SKM-1 (cell line): ENCODE measurements at regions not wholly inside any gene's neighbourhood (a gene's known extent, or its start where the extent isn't known, plus 50 kb on each side); places are given as distances from the start of the nearest gene placed in this dataset.

ENCODE experiments used
- DNase-seq: peaks from one replicate; lab custom pipeline; 2025; ENCODE audit not compliant: unreplicated experiment; lab: John Stamatoyannopoulos, UW

DNA sequence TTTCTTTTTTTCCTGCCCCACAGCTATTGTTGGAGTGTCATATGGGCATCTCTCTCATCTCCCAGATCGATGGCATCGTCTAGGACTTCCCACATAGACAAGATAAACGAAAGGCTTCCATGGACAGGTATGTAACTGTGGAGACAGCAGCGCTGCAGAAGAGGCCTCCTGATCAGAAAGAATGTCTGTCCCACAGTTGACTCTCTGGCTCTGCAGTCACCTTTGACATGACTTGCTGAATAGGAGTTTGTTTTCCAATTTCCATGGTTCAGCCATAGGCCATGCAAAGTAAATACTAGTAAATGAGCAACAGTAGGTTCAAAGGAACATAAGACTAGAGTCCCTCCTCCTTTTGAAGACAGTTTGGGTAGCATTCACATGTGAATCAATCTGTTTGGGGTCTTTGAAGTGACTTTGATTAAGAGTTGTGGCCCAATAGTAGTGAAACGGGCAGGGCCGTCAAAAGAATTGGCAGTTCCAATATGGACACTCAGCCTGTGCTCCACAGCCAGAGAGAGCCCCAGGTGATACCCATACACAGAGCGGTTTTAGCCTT lies 134.7 kb upstream of the IFNGR1 start:
- DNase-seq: no peak

DNA sequence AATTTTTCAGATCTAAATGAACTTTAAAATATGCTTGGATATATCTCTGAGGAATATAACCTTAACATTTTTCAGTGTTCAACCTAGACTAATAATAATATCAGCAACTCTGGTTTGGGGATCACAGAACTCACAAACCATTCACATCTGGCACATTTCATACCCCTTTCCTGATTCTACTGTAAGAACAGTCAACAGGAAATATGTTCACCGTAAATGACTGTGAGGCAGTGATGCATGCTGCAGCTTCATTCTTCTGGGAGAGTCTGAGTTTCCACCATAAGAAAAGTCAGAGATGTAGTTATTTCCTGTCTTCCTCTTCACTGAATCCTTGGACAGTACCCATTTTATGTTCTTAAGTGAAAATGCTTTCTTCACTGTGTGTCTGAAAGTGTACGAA lies 134.2 kb upstream of the IFNGR1 start:
- DNase-seq: no peak

DNA sequence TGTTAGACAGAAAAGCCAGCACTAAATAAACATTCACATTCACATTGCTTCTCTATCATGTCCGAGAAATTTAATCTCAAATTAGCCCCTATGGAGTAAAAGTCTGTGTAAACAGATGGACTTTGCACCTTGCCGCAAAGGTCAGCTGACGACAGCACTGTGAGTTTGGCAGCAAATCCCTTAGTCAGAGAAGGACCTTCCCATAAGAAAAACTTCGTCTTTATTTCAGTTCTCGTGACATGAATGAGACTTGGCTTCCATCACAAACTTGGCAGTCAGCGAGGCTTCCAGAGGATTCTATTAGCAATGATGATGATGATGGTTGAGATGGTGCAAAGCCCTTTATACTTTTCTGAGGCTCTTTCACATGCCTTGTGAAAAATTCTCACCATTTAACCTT lies 133.7 kb upstream of the IFNGR1 start:
- no peak for DNase-seq

DNA sequence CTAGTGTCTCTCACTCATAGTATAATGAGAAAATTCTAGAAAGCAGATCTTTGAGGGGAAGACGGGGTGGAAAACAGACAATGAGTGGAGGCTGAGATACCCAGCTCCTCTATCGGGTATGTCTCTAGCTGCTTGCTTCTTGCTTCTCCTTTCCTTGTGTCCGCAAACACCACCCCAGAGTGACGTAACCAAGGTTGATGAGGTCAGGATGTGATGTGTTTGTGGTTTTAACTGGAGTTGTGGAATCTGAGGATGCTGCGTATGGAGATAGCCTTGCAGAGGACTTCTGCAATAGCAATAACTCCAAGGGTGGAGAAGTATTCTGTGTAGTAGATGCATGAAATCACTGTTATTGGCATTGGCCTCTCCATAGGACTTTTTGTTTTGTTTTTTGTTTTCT lies 132.7 kb upstream of the IFNGR1 start:
- peak; percentile 96 for DNase-seq

DNA sequence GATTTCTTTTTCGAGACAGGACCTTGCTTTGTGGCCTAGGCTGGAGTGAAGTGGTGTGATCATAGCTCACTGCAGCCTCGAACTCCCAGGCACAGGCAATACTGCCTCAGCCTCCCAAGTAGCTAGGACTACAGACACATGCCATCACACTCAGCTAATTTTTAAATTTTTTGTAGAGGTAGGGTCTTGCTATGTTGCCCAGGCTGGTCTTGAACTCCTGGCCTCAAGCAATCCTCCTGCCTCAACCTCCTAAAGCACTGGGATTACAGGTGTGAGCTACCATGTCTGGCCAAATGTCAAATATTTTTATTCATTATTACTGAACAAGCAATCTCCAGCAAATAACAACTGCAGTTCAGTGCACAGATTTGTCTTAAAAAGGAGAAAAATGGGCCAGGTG lies 131.7 kb upstream of the IFNGR1 start:
- DNase-seq: no peak

DNA sequence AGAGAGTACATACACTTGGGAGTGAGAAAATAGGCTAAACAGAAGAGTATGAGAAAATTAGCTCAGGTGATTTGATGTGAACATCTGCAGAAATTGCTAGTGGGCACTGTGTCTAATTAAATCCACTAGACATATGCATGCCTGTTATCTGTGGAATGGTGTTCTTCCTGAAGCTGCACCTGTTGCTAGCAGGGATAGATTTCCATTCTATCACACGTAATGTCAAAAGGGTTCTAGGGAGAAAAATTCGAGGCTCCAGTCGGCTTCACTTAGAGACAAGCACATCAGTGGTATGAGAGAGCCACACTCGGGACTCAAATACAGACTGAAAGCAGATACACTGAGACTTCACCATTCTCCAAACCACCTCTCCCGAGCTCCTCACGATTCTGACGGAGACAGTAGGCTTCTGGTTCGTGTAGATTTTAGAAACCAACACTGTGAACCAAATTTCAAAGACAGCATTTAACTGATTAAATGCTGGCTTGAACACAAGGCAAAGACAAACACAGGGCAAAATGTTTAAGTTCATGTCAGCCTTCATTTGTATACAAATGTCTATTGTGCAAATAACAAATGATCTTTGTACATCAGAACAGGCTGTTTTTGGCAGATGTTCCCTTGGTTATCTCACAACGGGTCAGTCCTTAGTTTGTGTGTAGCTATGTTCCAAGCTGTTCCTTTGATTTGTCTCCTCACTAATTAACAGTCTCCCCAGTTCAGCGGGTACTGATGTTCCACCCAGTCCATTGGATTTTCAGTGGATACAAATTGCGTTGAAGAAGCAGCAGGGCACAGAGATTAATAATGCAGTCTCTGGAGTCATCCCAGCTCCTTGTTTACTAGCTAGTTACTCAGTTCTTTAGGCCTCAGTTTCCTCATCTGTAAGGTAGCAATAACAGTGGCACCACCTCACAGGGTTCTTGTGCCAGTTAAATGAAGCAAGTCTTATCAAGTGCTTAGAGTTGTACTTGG lies 131.0 kb upstream of the IFNGR1 start:
- DNase-seq: no peak

DNA sequence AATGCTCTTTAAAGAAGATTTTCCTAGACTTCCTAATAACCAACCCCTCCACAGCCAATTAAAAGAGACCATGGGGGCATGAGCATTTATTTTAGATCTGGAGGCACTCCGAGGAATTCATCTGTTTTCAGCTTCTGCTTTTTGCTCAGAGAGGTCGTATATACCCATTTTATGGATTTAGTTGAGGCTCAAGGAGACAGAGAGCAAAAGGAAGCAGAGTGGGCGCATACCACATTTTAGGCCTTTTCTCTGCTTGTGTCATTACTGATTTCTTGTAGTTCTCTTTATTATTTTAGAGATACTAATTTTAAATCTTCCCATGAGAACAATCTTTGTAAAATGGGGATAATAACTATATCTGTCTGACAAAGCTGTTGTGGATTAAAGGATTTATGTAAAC lies 129.6 kb upstream of the IFNGR1 start:
- DNase-seq: no peak

DNA sequence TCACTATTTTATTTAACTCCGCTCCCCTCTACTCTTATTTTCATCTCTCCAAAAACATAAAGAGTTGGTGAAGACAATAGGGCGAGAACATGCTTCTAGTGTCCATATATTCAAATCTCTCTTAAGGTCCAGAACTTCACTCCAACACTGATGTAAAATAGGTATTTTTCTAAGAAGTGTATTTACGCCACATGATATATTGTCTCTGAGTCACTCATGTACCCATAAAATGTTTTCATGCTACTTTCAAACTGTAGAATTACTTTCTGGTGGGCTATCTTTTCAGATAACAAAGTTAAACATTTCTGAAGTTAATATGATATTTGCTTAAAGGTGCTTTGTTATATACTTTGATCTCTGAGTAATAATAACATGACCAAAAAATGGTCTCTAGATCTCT lies 124.1 kb upstream of the IFNGR1 start:
- no peak for DNase-seq

DNA sequence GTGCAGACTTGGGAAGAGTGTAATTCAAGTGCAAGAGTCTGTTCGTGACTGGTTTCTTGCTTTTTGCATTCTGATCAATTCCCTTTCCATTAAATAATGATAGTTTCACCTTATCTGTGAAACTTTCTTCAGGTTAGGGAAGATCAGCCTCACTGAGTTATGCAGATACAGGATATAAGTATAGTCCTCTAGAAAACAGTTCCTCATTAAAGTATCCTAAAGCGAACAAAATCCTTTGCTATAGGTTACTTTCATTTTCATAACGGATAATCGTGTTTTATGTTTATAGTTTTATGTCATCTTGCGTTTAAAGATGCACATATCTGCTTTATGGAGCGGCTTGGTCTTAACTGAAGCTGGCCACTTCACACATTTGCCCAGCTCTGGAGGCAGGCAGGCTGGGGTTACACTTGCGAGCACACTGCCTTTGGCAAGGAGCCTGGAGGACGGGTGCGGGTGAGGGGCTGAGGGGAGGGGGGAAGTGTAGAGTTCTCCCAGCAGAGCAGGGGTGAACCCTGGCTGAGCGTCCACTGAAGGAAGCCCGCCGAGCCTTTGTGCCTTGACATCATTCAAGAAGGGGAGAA lies 123.5 kb upstream of the IFNGR1 start:
- no peak for DNase-seq

DNA sequence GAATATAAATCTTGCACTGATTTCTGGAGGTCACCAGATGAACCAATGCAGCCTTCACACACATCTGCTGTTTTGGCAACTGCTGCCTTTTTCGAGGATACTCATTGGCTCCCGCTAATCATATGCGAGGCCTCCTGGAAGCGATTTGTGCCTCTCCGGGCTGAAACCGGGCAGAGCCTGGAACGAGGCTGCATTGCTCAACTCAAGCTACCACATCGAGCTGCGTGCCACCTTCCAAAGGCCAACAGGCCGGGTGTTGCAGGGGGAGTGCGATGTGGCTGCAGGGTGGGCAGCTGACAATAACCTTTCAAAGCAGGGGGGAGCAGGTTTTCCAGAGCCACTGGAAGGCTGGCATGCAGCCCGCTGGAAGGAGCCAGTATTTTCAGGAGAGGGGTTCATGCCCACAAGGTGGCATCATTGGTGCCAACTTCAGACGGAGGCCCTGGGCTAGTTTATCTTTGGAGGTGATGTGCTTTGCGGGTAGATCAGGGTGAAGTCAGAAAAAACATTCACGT lies 122.6 kb upstream of the IFNGR1 start:
- DNase-seq: no peak

DNA sequence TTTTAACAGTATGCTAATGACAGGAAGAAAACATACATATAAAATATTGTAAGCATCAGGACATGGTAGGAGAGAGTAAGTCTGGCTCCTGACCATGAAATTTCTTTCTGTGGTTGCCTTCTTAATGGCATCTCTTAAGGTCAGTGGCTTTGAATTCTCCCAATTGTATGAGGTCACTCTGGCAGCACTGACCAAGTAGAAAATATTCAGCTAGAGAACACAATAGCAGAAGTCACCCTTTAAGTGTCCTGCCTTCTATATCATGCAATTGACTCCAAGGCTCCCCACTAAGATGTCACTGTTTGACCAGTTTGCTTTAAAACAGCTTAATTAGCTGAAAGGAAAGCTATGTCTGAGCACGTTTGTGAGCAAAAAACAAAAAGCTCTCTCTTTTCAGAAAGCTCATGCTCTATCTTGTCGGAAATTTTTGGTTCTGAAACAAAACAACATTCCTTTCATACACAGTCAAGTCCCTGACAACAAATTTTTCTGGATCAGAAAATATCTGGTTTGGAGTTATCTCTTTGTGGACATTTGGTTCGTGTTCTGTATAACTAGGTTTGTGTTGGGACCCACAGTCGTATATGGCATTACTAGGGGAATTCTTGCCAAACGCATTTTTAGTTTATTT lies 120.9 kb upstream of the IFNGR1 start:
- DNase-seq: no peak

DNA sequence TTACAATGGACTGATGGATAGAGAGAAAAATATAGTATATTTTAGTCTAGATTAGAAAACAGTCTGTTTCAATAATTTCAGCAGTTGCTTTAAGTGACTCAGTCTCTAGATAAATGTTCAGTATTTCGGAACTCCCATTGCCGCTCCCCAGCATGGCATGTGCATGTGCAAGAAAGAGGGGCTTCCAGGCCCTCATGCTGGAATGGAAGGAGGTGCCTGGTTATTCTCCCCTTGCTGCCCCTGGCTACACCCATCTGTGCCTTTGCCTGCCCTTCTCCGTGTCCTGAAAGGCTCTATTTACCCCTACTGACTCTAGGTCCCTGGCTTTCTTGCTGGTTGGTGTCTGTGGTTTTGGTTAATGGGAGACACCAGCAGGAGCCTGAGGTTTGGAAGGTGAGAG lies 115.7 kb upstream of the IFNGR1 start:
- DNase-seq: no peak

DNA sequence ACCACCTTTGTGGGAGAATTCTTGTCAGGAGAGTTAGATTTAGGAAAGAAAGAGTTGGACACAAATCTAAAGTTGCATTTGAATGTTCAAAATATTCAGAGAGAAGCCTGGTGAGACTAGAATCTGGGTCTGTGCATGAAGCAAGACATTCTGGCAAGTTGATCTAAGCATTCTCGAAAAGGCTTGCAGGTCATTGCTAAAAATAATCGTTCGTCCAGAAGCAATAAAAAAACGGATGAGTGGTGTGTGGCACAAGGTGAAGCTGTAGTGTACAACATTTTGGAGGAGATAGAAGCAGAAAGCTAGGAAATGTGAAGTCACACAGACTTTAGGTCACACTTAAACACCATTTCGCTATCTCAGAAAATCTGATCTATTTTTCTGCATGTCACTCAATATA lies 114.9 kb upstream of the IFNGR1 start:
- DNase-seq: no peak

DNA sequence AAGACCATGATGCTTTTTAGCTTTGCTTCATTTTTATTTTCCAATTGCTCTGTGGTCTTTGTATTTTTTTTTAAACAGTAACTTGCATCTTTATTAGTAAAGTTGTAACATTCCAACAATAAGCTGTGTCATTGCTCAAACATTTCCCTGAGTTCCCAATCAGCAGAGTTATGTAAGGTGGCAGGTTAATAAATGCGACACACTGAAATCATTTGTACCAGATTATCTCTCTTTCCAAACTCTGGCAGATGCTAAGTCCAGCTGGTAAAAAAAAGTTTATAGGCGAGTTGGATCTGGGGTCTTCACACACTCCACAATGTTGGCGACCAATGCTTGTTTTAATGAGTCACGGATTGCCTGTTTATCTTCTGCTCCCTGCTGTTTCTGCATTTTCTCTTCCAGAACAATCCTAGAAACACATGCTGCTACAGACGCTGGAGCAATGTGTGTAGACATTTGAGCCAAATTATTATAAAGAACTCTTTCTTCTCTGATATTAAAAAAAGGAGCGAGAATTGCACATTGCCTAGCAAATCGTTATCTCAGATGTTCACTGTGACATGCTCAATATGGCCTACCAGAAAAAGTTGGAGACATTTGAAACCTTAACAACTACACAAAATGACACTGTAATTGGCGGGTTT lies 113.6 kb upstream of the IFNGR1 start:
- DNase-seq: no peak

DNA sequence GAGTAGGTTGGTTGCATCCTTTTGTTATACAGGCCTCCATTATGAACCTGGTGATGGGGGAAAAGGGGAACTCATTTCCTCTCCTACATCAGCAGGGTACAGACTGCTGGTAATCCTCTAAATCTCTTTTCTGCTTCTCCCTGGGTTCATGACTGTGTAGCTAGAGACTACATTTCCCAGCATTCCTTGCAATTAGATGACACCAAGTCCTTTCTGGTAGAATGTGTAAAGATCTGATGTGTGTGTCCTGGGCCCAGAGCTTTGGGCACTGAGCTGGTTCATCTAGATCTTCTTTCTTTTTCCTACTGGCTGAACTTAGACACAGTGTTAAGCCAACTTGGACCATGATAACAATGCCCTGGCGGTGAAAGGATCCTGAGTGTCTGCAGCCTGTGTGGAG lies 104.7 kb upstream of the IFNGR1 start:
- no peak for DNase-seq

DNA sequence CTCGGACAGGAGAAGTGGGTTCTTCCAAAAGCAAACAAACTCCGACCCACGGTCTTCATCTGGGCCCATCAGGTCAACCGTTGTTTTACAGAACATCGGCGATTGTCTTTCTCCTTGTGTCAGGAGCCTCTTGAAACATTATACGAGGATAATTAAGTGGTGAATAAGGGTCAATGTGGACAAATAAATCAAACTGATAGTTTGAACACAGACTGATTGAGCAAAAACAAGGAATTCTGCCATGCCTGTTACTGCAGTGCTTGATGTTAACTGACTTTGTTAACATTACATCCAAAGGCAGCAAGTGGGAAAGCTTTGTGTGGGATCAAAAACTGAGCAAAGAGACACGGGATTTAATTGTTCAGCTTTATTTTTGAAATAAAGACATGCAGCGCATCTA lies 101.1 kb upstream of the IFNGR1 start:
- DNase-seq: no peak

DNA sequence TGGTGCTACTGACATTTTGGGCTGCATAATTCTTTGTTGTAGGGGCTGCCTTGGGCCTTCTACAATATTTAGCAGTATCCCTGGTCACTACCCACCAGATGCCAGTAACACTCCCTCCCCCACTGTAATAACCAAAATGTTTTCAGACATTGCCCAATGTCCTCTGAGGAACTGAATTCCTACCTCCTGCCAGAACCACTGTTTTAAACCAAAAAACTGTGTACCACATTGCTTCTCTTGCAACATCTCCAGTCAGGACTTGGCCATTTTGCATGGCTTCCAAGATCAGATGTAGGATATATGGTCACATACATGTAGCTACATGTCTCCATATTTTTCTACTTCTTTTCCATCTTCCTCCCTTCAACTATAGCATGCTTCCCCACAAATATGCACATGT lies 97.4 kb upstream of the IFNGR1 start:
- no peak for DNase-seq

DNA sequence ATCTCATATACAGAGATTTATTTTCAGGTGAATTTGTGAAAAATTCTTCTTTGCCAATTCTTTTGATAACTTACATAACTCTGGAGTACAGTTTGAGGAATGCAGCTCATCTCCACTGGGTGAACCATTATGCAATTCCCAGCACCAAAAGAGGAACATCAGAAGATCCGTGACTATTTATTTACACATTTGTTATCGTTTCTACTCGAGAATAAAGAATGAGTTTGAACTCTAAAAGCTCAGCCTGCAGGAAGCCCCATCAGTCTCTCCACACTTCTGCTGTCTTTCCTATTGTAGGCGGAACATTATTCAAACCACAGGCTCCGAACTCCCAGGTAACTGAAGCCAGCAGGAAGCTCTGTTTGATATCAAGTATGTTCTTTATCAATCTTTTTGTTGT lies 95.9 kb upstream of the IFNGR1 start:
- peak; percentile 65 for DNase-seq

DNA sequence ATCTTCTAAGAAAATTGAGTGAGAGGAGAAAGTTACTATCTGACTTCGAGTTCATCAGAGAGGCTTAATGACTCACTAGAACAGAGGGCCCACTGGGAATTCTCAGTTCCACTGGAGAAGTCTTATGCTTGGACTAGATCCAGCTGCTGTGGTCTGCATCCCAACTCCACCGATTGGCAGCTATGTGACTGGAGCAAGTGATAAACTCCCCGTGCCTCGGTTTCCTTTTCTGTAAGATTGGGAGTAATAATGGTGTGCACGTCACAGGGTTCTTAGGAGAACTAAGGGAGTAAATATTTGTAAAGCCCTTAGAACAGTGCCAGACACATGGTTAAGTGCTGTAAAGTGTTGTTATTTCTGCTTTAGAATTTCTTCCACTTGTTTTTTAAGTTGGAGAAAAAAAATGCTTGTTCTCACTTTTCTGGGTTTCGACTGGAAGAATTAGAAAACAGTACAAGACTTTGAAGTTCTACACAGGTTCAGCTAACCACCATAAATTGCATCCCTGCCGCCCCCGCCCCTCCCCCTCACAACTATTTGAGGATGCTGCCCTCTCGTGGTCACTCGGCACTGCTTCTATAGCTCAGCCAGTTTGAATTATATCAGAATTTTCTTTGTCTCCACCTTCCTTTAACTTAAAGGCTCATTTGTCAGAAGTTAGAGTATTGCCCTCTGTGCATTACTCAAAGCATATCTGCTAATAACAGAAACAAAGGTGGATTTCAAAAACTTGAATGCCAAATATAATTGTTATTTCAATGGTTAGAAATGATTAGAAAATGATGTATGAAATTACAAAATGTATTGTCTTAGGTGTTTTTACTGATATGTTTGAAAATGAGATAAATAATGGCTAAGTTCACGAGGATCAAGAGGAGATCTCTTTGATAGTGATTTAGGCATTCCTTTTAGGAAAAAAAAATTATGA lies 95.0 kb upstream of the IFNGR1 start:
- peak; percentile 70 for DNase-seq

DNA sequence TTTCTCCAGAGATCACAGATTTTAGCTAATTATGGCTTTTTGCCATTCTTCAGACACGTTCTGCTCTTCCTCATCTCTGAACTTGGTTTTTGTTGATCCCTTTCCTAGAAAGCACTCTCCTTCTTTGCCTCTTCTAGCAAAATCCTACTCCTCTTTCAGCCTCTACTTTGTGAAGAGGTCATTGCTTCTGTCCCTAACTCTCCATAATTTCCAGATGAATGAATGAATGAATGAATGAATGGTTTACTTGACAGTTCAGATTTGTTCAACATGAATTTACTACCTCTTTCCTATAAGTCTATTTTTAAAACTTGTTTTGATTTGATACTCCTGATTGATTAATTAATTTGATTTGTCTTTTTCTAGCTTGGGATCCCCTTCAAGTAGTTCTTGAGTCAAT lies 94.0 kb upstream of the IFNGR1 start:
- DNase-seq: no peak
